ENCODE measurements at regions not wholly inside any gene's neighbourhood (a gene's known extent, or its start where the extent isn't known, plus 50 kb on each side); places are given as distances from the start of the nearest gene placed in this dataset.

DNA sequence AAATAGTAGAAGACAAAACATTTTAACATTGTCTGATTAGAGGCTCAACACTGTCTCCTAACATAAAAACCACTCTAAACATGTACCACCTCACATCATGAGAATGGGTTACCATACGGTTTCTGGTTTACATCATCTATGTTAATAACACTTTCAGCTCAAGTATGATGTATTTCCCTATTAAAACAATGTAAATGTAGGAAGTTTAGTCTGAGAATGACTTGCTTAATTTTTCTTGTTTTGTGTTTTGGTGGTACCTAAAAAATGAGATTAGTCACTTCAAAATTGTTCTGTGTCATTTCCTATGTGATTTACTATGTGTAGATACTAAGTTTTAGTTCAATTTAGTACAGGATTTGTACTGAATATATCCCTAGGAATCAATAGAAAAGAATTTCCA, 195.8 kb upstream of the SEMA3C start:
- Histone ChIP-seq H3K4me1 (ENCODE audit: control insufficient read depth, extremely low read depth, insufficient read depth, low read length) (no peaks in the 10 kb centered on the region), H3K36me3 (ENCODE audit: control insufficient read depth, insufficient read depth, low read length) (no peaks in the 10 kb centered on the region), H3K9me3 (ENCODE audit: control insufficient read depth, insufficient read depth, low read depth, low read length) (no peaks in the 10 kb centered on the region), H4K20me1 (ENCODE audit: control insufficient read depth, extremely low read depth, insufficient read depth, low read length) (no peaks in the 10 kb centered on the region), H2AFZ (ENCODE audit: low read length) (no peak overlapping the region), H3K9ac (ENCODE audit: insufficient read depth, low read length) (no peak overlapping the region), H3K79me2 (ENCODE audit: control insufficient read depth, insufficient read depth, low read length) (no peaks in the 10 kb centered on the region), H3K4me2 (ENCODE audit: extremely low read depth, insufficient read depth, low read length) (no peak overlapping the region), H3K27ac (ENCODE audit: insufficient read depth, low read length) (no peak overlapping the region), H3K27me3 (ENCODE audit: control insufficient read depth, insufficient read depth, low read length) (no peaks in the 10 kb centered on the region), H3K4me3 (replicated peaks in 1 of 4; ENCODE audit: control extremely low read depth in 1 of 4, insufficient read depth in 1 of 4, low read depth in 3 of 4, low read length in 4 of 4) (no peak overlapping the region)
- DNase-seq (ENCODE audit: low read depth in 2 of 2), result peak in 1 of 2 donors; percentile 29
- TF ChIP-seq CTCF (conservative IDR thresholded peaks at IDR 0.05 in 1 of 2, IDR thresholded peaks at IDR 0.05 in 1 of 2; ENCODE audit: low read depth in 1 of 2, low read length in 2 of 2) (no peak), EZH2 (IDR thresholded peaks at IDR 0.05; ENCODE audit: low read length, missing control alignments) (no peak)

DNA sequence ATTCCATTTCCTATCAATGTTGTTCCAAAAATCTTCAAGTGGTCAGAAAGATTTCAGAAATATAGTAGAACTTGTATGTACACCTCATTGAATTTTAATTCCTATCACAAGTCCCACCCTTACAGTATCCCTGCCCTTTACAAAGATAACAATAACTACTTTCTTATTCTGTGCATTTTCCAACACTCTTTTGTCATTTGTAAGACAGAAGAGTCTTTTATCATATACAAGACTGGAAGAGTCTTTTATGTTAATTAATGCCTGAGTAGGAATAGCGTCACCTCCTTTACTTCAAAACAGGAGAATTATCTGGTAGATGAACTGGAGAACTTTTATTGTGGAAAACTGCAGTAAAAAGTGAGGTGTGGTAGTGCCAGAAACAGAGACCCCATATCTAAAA, 193.9 kb upstream of the SEMA3C start:
- no peak for TF ChIP-seq CTCF (conservative IDR thresholded peaks at IDR 0.05 in 1 of 2, IDR thresholded peaks at IDR 0.05 in 1 of 2; ENCODE audit: low read depth in 1 of 2, low read length in 2 of 2)
- TF ChIP-seq EZH2 (IDR thresholded peaks at IDR 0.05; ENCODE audit: low read length, missing control alignments), result no peak
- no peak for DNase-seq (ENCODE audit: low read depth in 2 of 2)
- H3K4me2 ChIP-seq (ENCODE audit: extremely low read depth, insufficient read depth, low read length), result no peak overlapping the region

DNA sequence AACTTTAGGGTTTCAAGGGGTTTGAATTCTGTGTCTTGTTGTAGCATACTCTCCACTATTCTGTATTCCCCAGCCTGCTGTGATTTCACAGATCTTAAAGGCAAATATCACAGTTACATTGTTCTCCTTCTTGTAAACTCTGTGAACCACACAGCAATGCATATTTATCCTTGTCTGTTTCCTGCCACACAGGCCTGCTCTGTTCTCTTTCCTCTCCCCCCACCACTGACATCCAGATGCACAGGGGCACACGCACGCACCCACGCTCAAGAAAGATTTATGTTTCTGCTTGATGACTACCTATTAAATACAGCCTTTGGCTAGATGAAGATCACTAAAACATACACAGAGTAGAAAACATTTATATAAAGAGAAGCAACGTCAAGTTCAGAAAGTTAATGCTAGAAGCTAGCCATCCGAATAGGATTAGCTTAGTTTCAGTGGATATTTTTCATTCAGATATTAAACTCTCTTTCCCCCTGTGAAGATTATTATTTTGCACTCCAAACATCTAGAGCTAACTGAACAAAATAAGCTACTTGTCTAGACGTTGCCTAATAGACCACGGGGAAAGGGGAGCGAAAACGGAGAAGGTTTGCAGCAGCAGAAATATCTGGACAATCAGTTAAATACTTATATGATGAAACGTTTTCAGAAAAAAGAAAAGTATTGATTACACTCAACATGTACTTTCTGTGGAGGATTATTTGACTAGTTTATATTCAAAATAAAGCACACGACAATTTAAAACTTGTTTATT, 193.1 kb upstream of the SEMA3C start:
- Histone ChIP-seq H3K9me3 (ENCODE audit: control insufficient read depth, insufficient read depth, low read depth, low read length) (no peaks in the 10 kb centered on the region), H3K79me2 (ENCODE audit: control insufficient read depth, insufficient read depth, low read length) (no peaks in the 10 kb centered on the region), H3K36me3 (ENCODE audit: control insufficient read depth, insufficient read depth, low read length) (no peaks in the 10 kb centered on the region), H3K9ac (ENCODE audit: insufficient read depth, low read length) (no peak overlapping the region), H4K20me1 (ENCODE audit: control insufficient read depth, extremely low read depth, insufficient read depth, low read length) (no peaks in the 10 kb centered on the region), H2AFZ (ENCODE audit: low read length) (peak overlapping the region; percentile 44), H3K4me3 (replicated peaks in 1 of 4; ENCODE audit: control extremely low read depth in 1 of 4, insufficient read depth in 1 of 4, low read depth in 3 of 4, low read length in 4 of 4) (no peak overlapping the region), H3K27me3 (ENCODE audit: control insufficient read depth, insufficient read depth, low read length) (no peaks in the 10 kb centered on the region), H3K4me2 (ENCODE audit: extremely low read depth, insufficient read depth, low read length) (no peak overlapping the region), H3K4me1 (ENCODE audit: control insufficient read depth, extremely low read depth, insufficient read depth, low read length) (no peaks in the 10 kb centered on the region), H3K27ac (ENCODE audit: insufficient read depth, low read length) (no peak overlapping the region)
- peak; percentile 21 to 89 for DNase-seq (ENCODE audit: low read depth in 2 of 2)
- no peak for TF ChIP-seq CTCF (conservative IDR thresholded peaks at IDR 0.05 in 1 of 2, IDR thresholded peaks at IDR 0.05 in 1 of 2; ENCODE audit: low read depth in 1 of 2, low read length in 2 of 2)
- no peak for TF ChIP-seq EZH2 (IDR thresholded peaks at IDR 0.05; ENCODE audit: low read length, missing control alignments)

More for the DNA sequence above, 193.9 kb upstream of the SEMA3C start:
- Histone ChIP-seq H4K20me1 (ENCODE audit: control insufficient read depth, extremely low read depth, insufficient read depth, low read length) (no peaks in the 10 kb centered on the region), H3K79me2 (ENCODE audit: control insufficient read depth, insufficient read depth, low read length) (no peaks in the 10 kb centered on the region), H3K4me3 (replicated peaks in 1 of 4; ENCODE audit: control extremely low read depth in 1 of 4, insufficient read depth in 1 of 4, low read depth in 3 of 4, low read length in 4 of 4) (no peak overlapping the region), H3K27ac (ENCODE audit: insufficient read depth, low read length) (no peak overlapping the region), H2AFZ (ENCODE audit: low read length) (no peak overlapping the region), H3K4me1 (ENCODE audit: control insufficient read depth, extremely low read depth, insufficient read depth, low read length) (no peaks in the 10 kb centered on the region), H3K36me3 (ENCODE audit: control insufficient read depth, insufficient read depth, low read length) (no peaks in the 10 kb centered on the region), H3K27me3 (ENCODE audit: control insufficient read depth, insufficient read depth, low read length) (no peaks in the 10 kb centered on the region), H3K9ac (ENCODE audit: insufficient read depth, low read length) (no peak overlapping the region), H3K9me3 (ENCODE audit: control insufficient read depth, insufficient read depth, low read depth, low read length) (no peaks in the 10 kb centered on the region)

Data from fibroblast of lung (primary cell).